Esophagus (tissue), 2 donors: ENCODE measurements at regions not wholly inside any gene's neighbourhood (a gene's known extent, or its start where the extent isn't known, plus 50 kb on each side); places are given as distances from the start of the nearest gene placed in this dataset.
"Not testable (repeated sequence)": the region's sequence is repeated elsewhere in the genome, so short reads cannot be mapped to it uniquely, and the experiment has no call there.

Experiments
- H3K27ac ChIP-seq, 2 donors: one replicate each; pipeline ENCODE4 v1.5.1; 2013; ENCODE audit warnings: low read depth in 2 of 2, mild to moderate bottlenecking in 2 of 2, inconsistent platforms in 1 of 2, low read length in 1 of 2, moderate library complexity in 1 of 2
- H3K27me3 ChIP-seq, 2 donors: one replicate each; pipeline ENCODE4 v1.6.1; 2013; ENCODE audit warnings: low read length in 2 of 2, control low read depth in 1 of 2, mild to moderate bottlenecking in 1 of 2; ENCODE audit not compliant: insufficient read depth in 2 of 2, control insufficient read depth in 1 of 2
- H3K36me3 ChIP-seq, 2 donors: one replicate each; pipeline ENCODE4 v1.6.1; 2013; ENCODE audit warnings: low read length in 1 of 2; ENCODE audit not compliant: control insufficient read depth in 2 of 2, insufficient read depth in 2 of 2
- H3K4me1 ChIP-seq, 2 donors: one replicate each; pipeline ENCODE4 v1.6.1; 2013; ENCODE audit warnings: low read length in 1 of 2; ENCODE audit not compliant: control insufficient read depth in 2 of 2, insufficient read depth in 2 of 2
- H3K4me3 ChIP-seq, 2 donors: one replicate each; pipeline ENCODE4 v1.5.1; 2013; ENCODE audit warnings: low read length in 2 of 2, mild to moderate bottlenecking in 2 of 2, low read depth in 1 of 2, moderate library complexity in 1 of 2
- H3K9me3 ChIP-seq, 2 donors: one replicate each; pipeline ENCODE4 v1.6.1; 2013; ENCODE audit warnings: mild to moderate bottlenecking in 2 of 2, low read depth in 1 of 2, low read length in 1 of 2, moderate library complexity in 1 of 2; ENCODE audit not compliant: control insufficient read depth in 2 of 2, insufficient read depth in 1 of 2
- WGBS, 2 donors: extraction: QIAGEN DNeasy Blood & Tissue Kit; methylation state at CpG; one replicate each; pipeline ENCODE4 v1.1.7; 2013; 5-methylcytosine and 5-hydroxymethylcytosine counted together
- donor health status: healthy with polysubstance abuse.
- donor health status: Bipolar disorder and iron deficiency.

GRCh38 chr12:91490667-91491311 lies 308.2 kb upstream of the DCN start:
- no peaks in the 10 kb centered on the region for H3K4me1 ChIP-seq
- WGBS, 2 donors: 73 to 84% methylated on average over 4 of the region's 4 CpGs

GRCh38 chr12:91483471-91483985 lies 300.9 kb upstream of the DCN start:
- H3K9me3 ChIP-seq: no peaks in the 10 kb centered on the region
- no peaks in the 10 kb centered on the region for H3K36me3 ChIP-seq
- H3K27ac ChIP-seq: no peak overlapping the region
- H3K27me3 ChIP-seq: no peaks in the 10 kb centered on the region
- H3K4me1 ChIP-seq: no peaks in the 10 kb centered on the region
- H3K4me3 ChIP-seq: no peak overlapping the region
- 83 to 92% methylated on average over 6 of the region's 6 CpGs for WGBS, 2 donors

More at GRCh38 chr12:91490667-91491311, 308.2 kb upstream of the DCN start:
- Histone ChIP-seq H3K27me3 (no peaks in the 10 kb centered on the region), H3K36me3 (no peaks in the 10 kb centered on the region), H3K4me3 (no peak overlapping the region), H3K27ac (no peak overlapping the region), H3K9me3 (no peaks in the 10 kb centered on the region)

- Histone ChIP-seq H3K9me3 (no peaks in the 10 kb centered on the region), H3K27me3 (no peaks in the 10 kb centered on the region), H3K36me3 (no peaks in the 10 kb centered on the region), H3K4me3 (no peak overlapping the region), H3K27ac (no peak overlapping the region), H3K4me1 (no peaks in the 10 kb centered on the region)
- WGBS, 2 donors: 53 to 56% methylated on average over 1 of the region's 1 CpG
Observed at GRCh38 chr12:91482231-91482630, 299.6 kb upstream of the DCN start.

GRCh38 chr12:91478500-91478899 lies 295.9 kb upstream of the DCN start:
- H3K27ac ChIP-seq: no peak overlapping the region
- H3K4me1 ChIP-seq: no peaks in the 10 kb centered on the region
- H3K9me3 ChIP-seq: no peaks in the 10 kb centered on the region
- no peaks in the 10 kb centered on the region for H3K36me3 ChIP-seq
- no peak overlapping the region for H3K4me3 ChIP-seq
- 92 to 94% methylated on average over 1 of the region's 1 CpG for WGBS, 2 donors
- no peaks in the 10 kb centered on the region for H3K27me3 ChIP-seq

GRCh38 chr12:91467686-91468085 lies 285.1 kb upstream of the DCN start:
- no peak overlapping the region for H3K27ac ChIP-seq
- 89 to 91% methylated on average over 4 of the region's 4 CpGs for WGBS, 2 donors
- H3K4me1 ChIP-seq: no peaks in the 10 kb centered on the region
- no peaks in the 10 kb centered on the region for H3K27me3 ChIP-seq
- no peak overlapping the region for H3K4me3 ChIP-seq
- no peaks in the 10 kb centered on the region for H3K36me3 ChIP-seq
- H3K9me3 ChIP-seq: no peaks in the 10 kb centered on the region

GRCh38 chr12:91461061-91461460 lies 278.4 kb upstream of the DCN start:
- Histone ChIP-seq H3K27me3 (no peaks in the 10 kb centered on the region), H3K9me3 (no peaks in the 10 kb centered on the region), H3K27ac (no peak overlapping the region), H3K4me3 (no peak overlapping the region), H3K4me1 (no peaks in the 10 kb centered on the region), H3K36me3 (no peaks in the 10 kb centered on the region)
- WGBS, 2 donors: 79 to 91% methylated on average over 1 of the region's 1 CpG

GRCh38 chr12:91460469-91460868 lies 277.9 kb upstream of the DCN start:
- Histone ChIP-seq H3K27ac (no peak overlapping the region), H3K9me3 (no peaks in the 10 kb centered on the region), H3K4me3 (no peak overlapping the region), H3K27me3 (no peaks in the 10 kb centered on the region), H3K36me3 (no peaks in the 10 kb centered on the region), H3K4me1 (no peaks in the 10 kb centered on the region)
- 84 to 91% methylated on average over 1 of the region's 1 CpG for WGBS, 2 donors

- WGBS, 2 donors: 68 to 72% methylated on average over 5 of the region's 5 CpGs
Observed at GRCh38 chr12:91455321-91455720, 272.7 kb upstream of the DCN start.

GRCh38 chr12:91454179-91454578 lies 271.6 kb upstream of the DCN start:
- Histone ChIP-seq H3K27me3 (no peaks in the 10 kb centered on the region), H3K4me1 (no peaks in the 10 kb centered on the region), H3K4me3 (no peak overlapping the region), H3K9me3 (no peaks in the 10 kb centered on the region), H3K27ac (no peak overlapping the region), H3K36me3 (no peaks in the 10 kb centered on the region)
- 55 to 57% methylated on average over 2 of the region's 2 CpGs for whole genome bisulfite sequencing, 2 donors

More at GRCh38 chr12:91455321-91455720, 272.7 kb upstream of the DCN start:
- no peak overlapping the region for H3K27ac ChIP-seq
- no peaks in the 10 kb centered on the region for H3K27me3 ChIP-seq
- H3K9me3 ChIP-seq: no peaks in the 10 kb centered on the region
- no peaks in the 10 kb centered on the region for H3K4me1 ChIP-seq
- no peaks in the 10 kb centered on the region for H3K36me3 ChIP-seq
- no peak overlapping the region for H3K4me3 ChIP-seq

GRCh38 chr12:91452464-91452863 lies 269.8 kb upstream of the DCN start:
- not testable (repeated sequence) for H3K4me1 ChIP-seq, H3K9me3 ChIP-seq, H3K27me3 ChIP-seq, H3K36me3 ChIP-seq, H3K4me3 ChIP-seq, H3K27ac ChIP-seq
- WGBS, 2 donors: no CpG with 5 or more reads among the region's 2 CpGs
